ENCODE measurements at regions not wholly inside any gene's neighbourhood (a gene's known extent, or its start where the extent isn't known, plus 50 kb on each side); places are given as distances from the start of the nearest gene placed in this dataset.

GRCh38 chr6:19175023-19175422, 662.1 kb upstream of the ID4 start:
- Histone ChIP-seq H3K36me3 (no peaks in the 10 kb centered on the region), H3K4me3 (no peak overlapping the region), H3K4me1 (peaks cover 0 to 4% of the 10 kb centered on the region in 2 donors), H3K9me3 (peaks cover 5 to 16% of the 10 kb centered on the region in 2 donors), H3K27me3 (no peaks in the 10 kb centered on the region), H3K27ac (no peak overlapping the region)
- DNase-seq (ENCODE audit: low spot score in 2 of 2) = no peak
- intact Hi-C loops (cut with DNase I) = no loop called here
- TF ChIP-seq CTCF (IDR thresholded peaks at IDR 0.05) = no peak

- peak overlapping the region; percentile 43 to 54 for H3K27ac ChIP-seq
- no peaks in the 10 kb centered on the region for H3K36me3 ChIP-seq
- intact Hi-C loops (cut with DNase I) = no loop called here
- no peaks in the 10 kb centered on the region for H3K4me1 ChIP-seq
- TF ChIP-seq CTCF (IDR thresholded peaks at IDR 0.05) = no peak
- DNase-seq (ENCODE audit: low spot score in 2 of 2) = peak; percentile 22 to 85
- no peak overlapping the region for H3K4me3 ChIP-seq
- H3K9me3 ChIP-seq = peaks cover 5 to 16% of the 10 kb centered on the region in 2 donors
- H3K27me3 ChIP-seq = no peaks in the 10 kb centered on the region
Measured at GRCh38 chr6:19180348-19181072, 656.7 kb upstream of the ID4 start.

GRCh38 chr6:19181211-19181610, 656.0 kb upstream of the ID4 start:
- no peak for DNase-seq (ENCODE audit: low spot score in 2 of 2)
- no peaks in the 10 kb centered on the region for H3K36me3 ChIP-seq
- no peak for TF ChIP-seq CTCF (IDR thresholded peaks at IDR 0.05)
- H3K4me1 ChIP-seq = no peaks in the 10 kb centered on the region
- H3K27me3 ChIP-seq = no peaks in the 10 kb centered on the region
- no peak overlapping the region for H3K4me3 ChIP-seq
- intact Hi-C loops (cut with DNase I) = no loop called here
- peaks cover 5 to 16% of the 10 kb centered on the region in 2 donors for H3K9me3 ChIP-seq
- peak overlapping the region; percentile 43 to 54 for H3K27ac ChIP-seq

GRCh38 chr6:19193624-19194023, 643.5 kb upstream of the ID4 start:
- no peaks in the 10 kb centered on the region for H3K36me3 ChIP-seq
- H3K27ac ChIP-seq = no peak overlapping the region
- no peaks in the 10 kb centered on the region for H3K9me3 ChIP-seq
- TF ChIP-seq CTCF (IDR thresholded peaks at IDR 0.05) = no peak
- no peak overlapping the region for H3K4me3 ChIP-seq
- intact Hi-C loops (cut with DNase I) = no loop called here
- H3K27me3 ChIP-seq = no peaks in the 10 kb centered on the region
- no peaks in the 10 kb centered on the region for H3K4me1 ChIP-seq
- no peak for DNase-seq (ENCODE audit: low spot score in 2 of 2)

GRCh38 chr6:19204445-19204844, 632.7 kb upstream of the ID4 start:
- Histone ChIP-seq H3K4me3 (no peak overlapping the region), H3K27me3 (no peaks in the 10 kb centered on the region), H3K36me3 (no peaks in the 10 kb centered on the region), H3K27ac (no peak overlapping the region), H3K4me1 (no peaks in the 10 kb centered on the region), H3K9me3 (peaks cover 0 to 10% of the 10 kb centered on the region in 2 donors)
- no peak for DNase-seq (ENCODE audit: low spot score in 2 of 2)
- intact Hi-C loops (cut with DNase I) = no loop called here
- TF ChIP-seq CTCF (IDR thresholded peaks at IDR 0.05) = no peak

Data from ascending aorta (tissue), 2 donors.